GM10248 (cell line): ENCODE measurements at regions not wholly inside any gene's neighbourhood (a gene's known extent, or its start where the extent isn't known, plus 50 kb on each side); places are given as distances from the start of the nearest gene placed in this dataset.

Source experiments
- CTCF ChIA-PET: fragments of 300-600 bp; sonication (Branson Sonifier 250); formaldehyde crosslinking; extraction: SDS; loops from one replicate; lab custom pipeline; 2021; ENCODE audit warnings: antibody characterized with exemption; lab: Yijun Ruan, JAX
- POLR2A ChIA-PET: fragments of 350-650 bp; sonication (Branson Sonifier 250); formaldehyde crosslinking; extraction: SDS; loops from one replicate; lab custom pipeline; 2020; ENCODE audit warnings: antibody characterized with exemption; lab: Yijun Ruan, JAX
- DNase-seq: peaks from one replicate; pipeline ENCODE4 v3.0.0; 2012; ENCODE audit errors: extremely low spot score
- TF ChIP-seq, protein P1 (sequence below): IDR thresholded peaks from 2 replicates; pipeline ENCODE4 v1.5.1; 2012; ENCODE audit warnings: mild to moderate bottlenecking, low read depth; ENCODE audit errors: extremely low read depth, missing control alignments, control extremely low read depth

DNA sequence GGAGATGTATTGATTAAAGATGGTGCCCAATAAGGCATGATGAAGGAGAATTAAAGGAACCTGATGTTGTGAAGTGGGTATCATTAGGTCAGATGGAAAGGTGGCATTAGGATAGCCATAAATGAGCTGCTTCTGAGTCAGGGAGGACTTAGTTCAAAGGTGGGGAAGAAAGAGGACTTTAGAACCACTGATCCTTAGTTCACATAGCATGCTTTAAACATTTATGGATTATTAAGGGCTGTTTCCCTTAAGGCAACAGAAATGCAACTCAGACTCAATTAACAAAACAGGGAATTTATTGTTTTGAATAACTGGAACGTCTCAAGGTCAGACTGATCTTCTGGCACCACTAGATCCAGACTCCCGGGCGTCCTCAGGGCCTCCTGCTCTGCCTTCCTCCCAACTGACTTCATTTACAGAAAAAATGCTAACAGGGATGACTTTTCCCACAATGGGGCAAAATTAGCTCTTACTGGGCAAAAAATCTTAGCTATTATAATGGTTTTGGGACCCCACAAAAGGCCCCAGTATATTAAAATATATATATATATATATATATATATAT, 1526.0 kb downstream of the TBC1D22A start:
- CTCF ChIA-PET, result no interaction called here
- TF ChIP-seq, protein P1, sequence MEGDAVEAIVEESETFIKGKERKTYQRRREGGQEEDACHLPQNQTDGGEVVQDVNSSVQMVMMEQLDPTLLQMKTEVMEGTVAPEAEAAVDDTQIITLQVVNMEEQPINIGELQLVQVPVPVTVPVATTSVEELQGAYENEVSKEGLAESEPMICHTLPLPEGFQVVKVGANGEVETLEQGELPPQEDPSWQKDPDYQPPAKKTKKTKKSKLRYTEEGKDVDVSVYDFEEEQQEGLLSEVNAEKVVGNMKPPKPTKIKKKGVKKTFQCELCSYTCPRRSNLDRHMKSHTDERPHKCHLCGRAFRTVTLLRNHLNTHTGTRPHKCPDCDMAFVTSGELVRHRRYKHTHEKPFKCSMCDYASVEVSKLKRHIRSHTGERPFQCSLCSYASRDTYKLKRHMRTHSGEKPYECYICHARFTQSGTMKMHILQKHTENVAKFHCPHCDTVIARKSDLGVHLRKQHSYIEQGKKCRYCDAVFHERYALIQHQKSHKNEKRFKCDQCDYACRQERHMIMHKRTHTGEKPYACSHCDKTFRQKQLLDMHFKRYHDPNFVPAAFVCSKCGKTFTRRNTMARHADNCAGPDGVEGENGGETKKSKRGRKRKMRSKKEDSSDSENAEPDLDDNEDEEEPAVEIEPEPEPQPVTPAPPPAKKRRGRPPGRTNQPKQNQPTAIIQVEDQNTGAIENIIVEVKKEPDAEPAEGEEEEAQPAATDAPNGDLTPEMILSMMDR, result no peak
- DNase-seq, result no peak
- POLR2A ChIA-PET, result no interaction called here

DNA sequence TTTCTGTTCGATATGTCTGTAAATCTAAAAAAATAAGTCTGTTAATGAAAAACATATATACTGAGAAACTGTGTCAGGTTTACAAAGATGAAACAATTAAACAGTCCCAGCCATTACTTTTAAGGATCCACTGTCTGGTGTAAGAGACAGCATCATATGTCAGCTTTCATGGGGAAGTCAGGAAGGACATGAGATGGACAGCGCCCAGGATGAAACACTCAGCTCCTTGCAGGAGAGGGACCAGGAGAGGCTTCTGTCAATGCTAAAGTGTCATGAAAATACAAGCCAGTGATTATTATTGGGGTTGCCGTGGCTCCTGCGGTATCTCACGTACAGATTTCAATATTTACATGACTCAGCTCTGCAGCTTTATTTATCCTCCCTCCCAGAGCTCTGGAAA, 1524.6 kb downstream of the TBC1D22A start:
- CTCF ChIA-PET, result no interaction called here
- POLR2A ChIA-PET, result no interaction called here
- TF ChIP-seq, protein P1, result no peak
- DNase-seq, result no peak

DNA sequence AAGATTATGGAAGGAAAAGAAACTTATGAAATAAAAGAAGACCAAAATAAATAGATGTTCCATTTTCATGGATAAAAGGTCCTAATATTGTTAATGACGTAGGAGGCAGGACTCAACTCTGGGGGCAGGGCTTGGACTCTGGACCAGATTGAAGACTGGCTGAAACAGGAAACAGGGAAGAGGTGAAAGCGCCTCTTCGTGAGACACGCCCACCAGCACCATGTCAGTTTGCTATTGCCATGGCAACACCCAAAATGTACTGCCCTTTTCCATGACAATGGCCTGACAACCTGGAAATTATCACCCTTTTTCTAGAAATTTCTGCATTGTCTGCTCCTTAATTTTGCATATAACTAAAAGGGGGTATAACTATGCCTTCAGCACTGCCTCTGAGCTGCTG, 1522.2 kb downstream of the TBC1D22A start:
- TF ChIP-seq, protein P1, result no peak
- POLR2A ChIA-PET, result no interaction called here
- CTCF ChIA-PET, result no interaction called here
- DNase-seq, result no peak

DNA sequence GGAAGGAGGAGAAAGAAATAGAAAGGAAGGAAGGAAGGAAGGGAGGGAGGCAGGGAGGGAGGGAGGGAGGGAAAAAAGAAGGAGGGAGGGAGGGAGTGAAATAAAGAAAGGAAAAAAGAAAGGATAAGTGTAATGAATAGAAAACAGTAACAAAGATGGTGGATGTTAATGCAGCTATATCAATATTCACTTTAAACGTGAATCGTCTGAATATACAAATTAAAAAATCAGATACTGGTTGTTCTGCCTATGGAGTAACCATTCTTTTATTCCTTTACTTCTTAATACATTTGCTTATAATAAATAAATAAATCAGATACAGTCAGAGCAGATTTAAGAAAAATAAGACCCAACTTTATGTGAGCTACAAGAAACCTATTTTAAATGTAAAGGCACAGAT, 1520.4 kb downstream of the TBC1D22A start:
- TF ChIP-seq, protein P1, result no peak
- ChIA-PET POLR2A (no interaction called here), CTCF (no interaction called here)
- DNase-seq, result no peak

DNA sequence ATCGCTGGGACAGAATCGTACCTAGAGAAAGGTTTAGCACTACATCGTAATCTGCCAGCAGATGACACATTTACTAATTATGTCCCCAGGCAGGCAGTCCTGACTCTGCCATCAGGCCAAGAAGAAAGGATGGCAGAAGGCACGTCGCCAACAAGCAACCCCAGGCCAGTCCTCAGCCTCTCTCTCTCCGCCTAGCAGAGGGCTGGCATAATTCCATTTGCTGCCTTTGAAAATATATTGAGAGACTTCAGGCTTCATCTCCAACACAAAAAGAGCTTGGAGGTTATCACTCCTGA, 1517.0 kb downstream of the TBC1D22A start:
- DNase-seq, result no peak
- TF ChIP-seq, protein P1, result no peak
- ChIA-PET POLR2A (no interaction called here), CTCF (no interaction called here)

DNA sequence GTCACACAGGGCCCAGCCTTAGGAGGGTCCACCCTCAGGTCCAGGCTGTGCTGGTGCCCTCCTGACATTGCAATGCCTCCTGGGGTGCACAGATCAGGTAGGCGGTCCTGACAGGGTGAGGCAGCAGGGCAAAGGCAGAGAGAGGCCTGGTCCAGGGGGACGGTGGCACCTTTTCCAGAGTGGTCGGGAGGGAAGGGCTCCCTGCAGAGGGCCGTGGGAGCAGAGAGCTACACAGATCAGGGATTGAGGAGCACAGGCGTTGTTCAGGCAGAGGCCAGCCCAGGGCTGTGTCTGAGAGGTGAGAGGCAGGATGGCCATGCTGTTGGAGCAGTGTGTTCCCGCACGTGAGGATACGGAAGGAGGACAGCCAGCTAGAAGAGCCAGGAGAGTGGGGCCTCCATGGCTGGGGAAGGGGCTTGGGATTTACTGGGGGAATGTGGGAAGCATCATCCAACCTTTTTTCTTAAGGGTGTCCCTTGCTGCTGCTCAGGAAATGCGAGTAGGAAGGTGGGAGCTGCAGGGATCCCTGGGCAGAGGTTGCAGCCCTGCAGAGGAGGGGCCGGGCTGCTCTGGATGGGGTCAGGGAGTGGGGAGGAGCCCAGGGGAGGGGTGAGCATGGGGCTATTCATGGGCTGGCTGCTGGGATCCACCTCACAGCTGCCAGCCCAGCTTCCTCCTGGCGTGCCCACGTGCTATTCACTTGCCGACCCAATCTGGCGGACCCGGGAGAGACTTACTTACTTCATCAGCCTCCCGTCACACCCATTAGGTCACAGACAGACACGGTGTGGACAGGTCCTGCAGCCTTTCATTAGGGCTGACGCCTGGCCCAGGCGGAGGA, 1516.4 kb downstream of the TBC1D22A start:
- POLR2A ChIA-PET, result no interaction called here
- CTCF ChIA-PET, result no interaction called here
- no peak for DNase-seq
- TF ChIP-seq, protein P1, result no peak
